Activated CD8-positive, alpha-beta memory T cell treated with anti-CD3 and anti-CD28 coated beads, Interleukin-2, amount 50 U/mL, for 4 hours (primary cell): ENCODE measurements at regions not wholly inside any gene's neighbourhood (a gene's known extent, or its start where the extent isn't known, plus 50 kb on each side); places are given as distances from the start of the nearest gene placed in this dataset.
"Not testable (repeated sequence)": the region's sequence is repeated elsewhere in the genome, so short reads cannot be mapped to it uniquely, and the experiment has no call there.

Source experiments
- DNase-seq: peaks from one replicate; pipeline ENCODE4 v3.0.0-alpha.2; 2020

- DNase-seq, result no peak
These were observed 557.4 kb downstream of the FLRT2 start for GRCh38 chr14:86087377-86087776.

- DNase-seq, result no peak
These were observed 557.0 kb downstream of the FLRT2 start for GRCh38 chr14:86086962-86087361.

- DNase-seq, result no peak
These were observed 554.2 kb downstream of the FLRT2 start for GRCh38 chr14:86084097-86084496.

GRCh38 chr14:86083616-86084015, 553.7 kb downstream of the FLRT2 start:
- DNase-seq, result no peak

GRCh38 chr14:86072116-86072894, 542.4 kb downstream of the FLRT2 start:
- no peak for DNase-seq

- DNase-seq, result no peak
These were observed 536.7 kb downstream of the FLRT2 start for GRCh38 chr14:86066651-86067050.

- no peak for DNase-seq
These were observed 535.5 kb downstream of the FLRT2 start for GRCh38 chr14:86065407-86065806.

GRCh38 chr14:86064595-86064994, 534.7 kb downstream of the FLRT2 start:
- DNase-seq, result not testable (repeated sequence)

GRCh38 chr14:86057018-86057667, 527.2 kb downstream of the FLRT2 start:
- DNase-seq, result peak; percentile 16

- no peak for DNase-seq
These were observed 525.6 kb downstream of the FLRT2 start for GRCh38 chr14:86055512-86056075.

- no peak for DNase-seq
These were observed 522.9 kb downstream of the FLRT2 start for GRCh38 chr14:86052868-86053267.

GRCh38 chr14:86050757-86051156, 520.8 kb downstream of the FLRT2 start:
- no peak for DNase-seq

- no peak for DNase-seq
These were observed 520.2 kb downstream of the FLRT2 start for GRCh38 chr14:86050072-86050683.

GRCh38 chr14:86039176-86039575, 509.2 kb downstream of the FLRT2 start:
- DNase-seq, result no peak

GRCh38 chr14:86038387-86039042, 508.6 kb downstream of the FLRT2 start:
- DNase-seq, result peak; percentile 27

GRCh38 chr14:86035882-86036281, 505.9 kb downstream of the FLRT2 start:
- no peak for DNase-seq

- no peak for DNase-seq
These were observed 498.0 kb downstream of the FLRT2 start for GRCh38 chr14:86027990-86028389.

- no peak for DNase-seq
These were observed 497.2 kb downstream of the FLRT2 start for GRCh38 chr14:86027144-86027543.

GRCh38 chr14:86022031-86022629, 492.2 kb downstream of the FLRT2 start:
- DNase-seq, result no peak

- no peak for DNase-seq
These were observed 490.9 kb downstream of the FLRT2 start for GRCh38 chr14:86020841-86021240.

- DNase-seq, result no peak
These were observed 486.0 kb downstream of the FLRT2 start for GRCh38 chr14:86015941-86016340.

GRCh38 chr14:86015511-86015910, 485.6 kb downstream of the FLRT2 start:
- no peak for DNase-seq

- no peak for DNase-seq
These were observed 483.7 kb downstream of the FLRT2 start for GRCh38 chr14:86013641-86014040.
